ENCODE measurements at regions not wholly inside any gene's neighbourhood (a gene's known extent, or its start where the extent isn't known, plus 50 kb on each side); places are given as distances from the start of the nearest gene placed in this dataset.

- H3K27ac Mint-ChIP-seq (ENCODE audit: unreplicated experiment), result no peak overlapping the region
- no peaks in the 10 kb centered on the region for H3K4me1 ChIP-seq
- TF ChIP-seq, protein P1, sequence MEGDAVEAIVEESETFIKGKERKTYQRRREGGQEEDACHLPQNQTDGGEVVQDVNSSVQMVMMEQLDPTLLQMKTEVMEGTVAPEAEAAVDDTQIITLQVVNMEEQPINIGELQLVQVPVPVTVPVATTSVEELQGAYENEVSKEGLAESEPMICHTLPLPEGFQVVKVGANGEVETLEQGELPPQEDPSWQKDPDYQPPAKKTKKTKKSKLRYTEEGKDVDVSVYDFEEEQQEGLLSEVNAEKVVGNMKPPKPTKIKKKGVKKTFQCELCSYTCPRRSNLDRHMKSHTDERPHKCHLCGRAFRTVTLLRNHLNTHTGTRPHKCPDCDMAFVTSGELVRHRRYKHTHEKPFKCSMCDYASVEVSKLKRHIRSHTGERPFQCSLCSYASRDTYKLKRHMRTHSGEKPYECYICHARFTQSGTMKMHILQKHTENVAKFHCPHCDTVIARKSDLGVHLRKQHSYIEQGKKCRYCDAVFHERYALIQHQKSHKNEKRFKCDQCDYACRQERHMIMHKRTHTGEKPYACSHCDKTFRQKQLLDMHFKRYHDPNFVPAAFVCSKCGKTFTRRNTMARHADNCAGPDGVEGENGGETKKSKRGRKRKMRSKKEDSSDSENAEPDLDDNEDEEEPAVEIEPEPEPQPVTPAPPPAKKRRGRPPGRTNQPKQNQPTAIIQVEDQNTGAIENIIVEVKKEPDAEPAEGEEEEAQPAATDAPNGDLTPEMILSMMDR (IDR thresholded peaks at IDR 0.05; ENCODE audit: insufficient read depth in 1 of 2, low read depth in 1 of 2, low read length in 1 of 2, severe bottlenecking in 1 of 2, unreplicated experiment in 1 of 2), result no peak
- no peaks in the 10 kb centered on the region for H3K9me3 Mint-ChIP-seq (ENCODE audit: unreplicated experiment)
- ChIA-PET CTCF (no interaction called here), POLR2A (no interaction called here)
- no peaks in the 10 kb centered on the region for H3K36me3 ChIP-seq (ENCODE audit: control insufficient read depth, insufficient read depth, low read length)
- H3K9me3 ChIP-seq, result 0 out of 2 replicates have a peak, but pooled peaks cover 5% of the 10 kb centered on the region
- no peaks in the 10 kb centered on the region for H3K27me3 ChIP-seq (replicated peaks; ENCODE audit: control insufficient read depth, insufficient read depth, low read length)
- H3K36me3 Mint-ChIP-seq (ENCODE audit: insufficient read depth, unreplicated experiment), result no peaks in the 10 kb centered on the region
- no peak overlapping the region for H3K4me3 ChIP-seq (ENCODE audit: low read depth, low read length)
- H3K27me3 Mint-ChIP-seq (ENCODE audit: insufficient read depth, unreplicated experiment), result peaks cover 9% of the 10 kb centered on the region
- DNase-seq, result no peak
- no TSS peak for BruUV-seq (replicated peaks)
- intact Hi-C loops (cut with micrococcal nuclease; ENCODE audit: unreplicated experiment), result no loop called here
- no peaks in the 10 kb centered on the region for H3K4me1 Mint-ChIP-seq (ENCODE audit: low read depth, unreplicated experiment)
- H3K4me3 Mint-ChIP-seq (ENCODE audit: unreplicated experiment), result no peak overlapping the region
Measured at GRCh38 chr12:18145924-18146323, 55.9 kb upstream of the RERGL start.

- no peak overlapping the region for H3K4me3 Mint-ChIP-seq (ENCODE audit: unreplicated experiment)
- intact Hi-C loops (cut with micrococcal nuclease; ENCODE audit: unreplicated experiment), result no loop called here
- no TSS peak for BruUV-seq (replicated peaks)
- no peaks in the 10 kb centered on the region for H3K27me3 ChIP-seq (replicated peaks; ENCODE audit: control insufficient read depth, insufficient read depth, low read length)
- no peaks in the 10 kb centered on the region for H3K9me3 ChIP-seq
- ChIA-PET POLR2A (no interaction called here), CTCF (no interaction called here)
- peaks cover 2% of the 10 kb centered on the region for H3K27me3 Mint-ChIP-seq (ENCODE audit: insufficient read depth, unreplicated experiment)
- TF ChIP-seq, protein P1 (IDR thresholded peaks at IDR 0.05; ENCODE audit: insufficient read depth in 1 of 2, low read depth in 1 of 2, low read length in 1 of 2, severe bottlenecking in 1 of 2, unreplicated experiment in 1 of 2), result no peak
- H3K36me3 Mint-ChIP-seq (ENCODE audit: insufficient read depth, unreplicated experiment), result no peaks in the 10 kb centered on the region
- no peaks in the 10 kb centered on the region for H3K4me1 ChIP-seq
- H3K4me1 Mint-ChIP-seq (ENCODE audit: low read depth, unreplicated experiment), result no peaks in the 10 kb centered on the region
- H3K27ac Mint-ChIP-seq (ENCODE audit: unreplicated experiment), result no peak overlapping the region
- H3K36me3 ChIP-seq (ENCODE audit: control insufficient read depth, insufficient read depth, low read length), result no peaks in the 10 kb centered on the region
- H3K4me3 ChIP-seq (ENCODE audit: low read depth, low read length), result no peak overlapping the region
- DNase-seq, result no peak
- no peaks in the 10 kb centered on the region for H3K9me3 Mint-ChIP-seq (ENCODE audit: unreplicated experiment)
Measured at GRCh38 chr12:18141048-18141982, 51.3 kb upstream of the RERGL start.

DNA sequence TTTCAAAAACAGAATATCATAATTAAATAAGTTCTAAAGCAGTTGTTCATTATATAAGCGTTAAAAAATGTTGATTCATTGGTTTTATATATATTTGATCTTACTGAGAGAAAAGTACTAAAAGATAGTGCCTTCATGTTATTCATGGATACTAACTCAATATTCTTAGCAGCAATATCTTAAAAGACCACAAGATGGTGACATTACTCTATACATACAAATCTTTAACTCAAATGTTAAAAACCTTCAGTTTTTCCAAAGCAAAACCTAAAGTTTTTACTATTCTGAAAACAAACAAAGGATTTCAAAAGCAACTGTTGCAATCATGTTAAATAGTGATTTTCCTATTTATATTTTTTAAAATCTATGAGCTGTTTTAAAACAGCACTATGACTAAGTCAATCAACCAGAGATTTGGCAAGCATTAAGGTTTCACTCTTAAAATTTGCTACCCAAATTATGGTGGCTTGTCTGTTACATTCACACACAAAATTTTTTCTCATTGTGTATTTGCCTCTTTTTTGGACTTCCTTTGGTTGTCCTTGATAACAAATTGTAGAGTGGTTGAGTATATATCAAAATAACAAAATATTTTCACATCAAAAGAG, 50.1 kb upstream of the RERGL start:
- no peaks in the 10 kb centered on the region for H3K4me1 ChIP-seq
- ChIA-PET POLR2A (no interaction called here), CTCF (interaction anchor here (1.5 kb wide), 1 partner anchor 85 kb away, joined by 4 read pairs; no protein-coding TSS in a partner anchor)
- Mint-ChIP-seq H3K27me3 (ENCODE audit: insufficient read depth, unreplicated experiment) (peaks cover 3% of the 10 kb centered on the region), H3K27ac (ENCODE audit: unreplicated experiment) (no peak overlapping the region), H3K4me3 (ENCODE audit: unreplicated experiment) (no peak overlapping the region), H3K9me3 (ENCODE audit: unreplicated experiment) (no peaks in the 10 kb centered on the region), H3K36me3 (ENCODE audit: insufficient read depth, unreplicated experiment) (no peaks in the 10 kb centered on the region), H3K4me1 (ENCODE audit: low read depth, unreplicated experiment) (no peaks in the 10 kb centered on the region)
- H3K36me3 ChIP-seq (ENCODE audit: control insufficient read depth, insufficient read depth, low read length), result no peaks in the 10 kb centered on the region
- H3K27me3 ChIP-seq (replicated peaks; ENCODE audit: control insufficient read depth, insufficient read depth, low read length), result no peaks in the 10 kb centered on the region
- TF ChIP-seq, protein P1 (IDR thresholded peaks at IDR 0.05; ENCODE audit: insufficient read depth in 1 of 2, low read depth in 1 of 2, low read length in 1 of 2, severe bottlenecking in 1 of 2, unreplicated experiment in 1 of 2), result peak; percentile 51 to 77
- no TSS peak for BruUV-seq (replicated peaks)
- no peaks in the 10 kb centered on the region for H3K9me3 ChIP-seq
- intact Hi-C loops (cut with micrococcal nuclease; ENCODE audit: unreplicated experiment), result loop anchor here (1.0 kb wide), 3 partner anchors 19 to 180 kb away; no protein-coding TSS in a partner anchor
- H3K4me3 ChIP-seq (ENCODE audit: low read depth, low read length), result no peak overlapping the region
- DNase-seq, result no peak

All from Caco-2 (cell line).